H9 (cell line): ENCODE measurements at regions not wholly inside any gene's neighbourhood (a gene's known extent, or its start where the extent isn't known, plus 50 kb on each side); places are given as distances from the start of the nearest gene placed in this dataset.

Experiments
- DNase-seq: peaks from one replicate; pipeline ENCODE4 v3.0.0-alpha.2; 2017
- H2AFZ ChIP-seq: one replicate; pipeline ENCODE4 v1.6.1; 2013; ENCODE audit warnings: mild to moderate bottlenecking, low read length, control low read depth, moderate library complexity
- H2AK5ac ChIP-seq: 2 replicates; pipeline ENCODE4 v1.6.1; 2013; ENCODE audit warnings: low read length, control low read depth, mixed read lengths; ENCODE audit not compliant: insufficient read length
- H2BK120ac ChIP-seq: one replicate; pipeline ENCODE4 v1.6.1; 2013; ENCODE audit warnings: low read depth, mild to moderate bottlenecking, low read length, control low read depth, inconsistent platforms; ENCODE audit not compliant: poor library complexity, severe bottlenecking
- H2BK12ac ChIP-seq: 2 replicates; pipeline ENCODE4 v1.6.1; 2013; ENCODE audit warnings: low read length, control low read depth, mixed read lengths, low read depth; ENCODE audit not compliant: insufficient read length
- H2BK15ac ChIP-seq: 2 replicates; pipeline ENCODE4 v1.6.1; 2013; ENCODE audit warnings: low read depth, low read length, control low read depth
- H2BK20ac ChIP-seq: one replicate; pipeline ENCODE4 v1.6.1; 2013; ENCODE audit warnings: low read depth, mild to moderate bottlenecking, low read length, control low read depth, inconsistent platforms; ENCODE audit not compliant: poor library complexity, severe bottlenecking
- H2BK5ac ChIP-seq: 2 replicates; pipeline ENCODE4 v1.6.1; 2013; ENCODE audit warnings: low read length, control low read depth, mixed read lengths; ENCODE audit not compliant: insufficient read length
- H3K14ac ChIP-seq: 2 replicates; pipeline ENCODE4 v1.6.1; 2013; ENCODE audit warnings: low read length, control low read depth; ENCODE audit not compliant: insufficient read depth
- H3K18ac ChIP-seq: 2 replicates; pipeline ENCODE4 v1.6.1; 2013; ENCODE audit warnings: low read depth, mild to moderate bottlenecking, mixed read lengths, low read length, control low read depth; ENCODE audit not compliant: insufficient read length
- H3K23ac ChIP-seq: 2 replicates; pipeline ENCODE4 v1.6.1; 2013; ENCODE audit warnings: low read length, control low read depth, mixed read lengths, low read depth; ENCODE audit not compliant: insufficient read length
- H3K23me2 ChIP-seq: 2 replicates; pipeline ENCODE4 v1.6.1; 2013; ENCODE audit warnings: low read depth, mild to moderate bottlenecking, mixed read lengths, low read length, control low read depth; ENCODE audit not compliant: insufficient read length, poor library complexity, severe bottlenecking
- H3K27ac ChIP-seq: 2 replicates; pipeline ENCODE4 v1.5.1; 2013; ENCODE audit warnings: low read length, control low read depth, mixed read lengths, low read depth; ENCODE audit not compliant: insufficient read length
- H3K27me3 ChIP-seq: 2 replicates; pipeline ENCODE4 v1.6.1; 2013; ENCODE audit warnings: low read length, control low read depth, inconsistent platforms; ENCODE audit not compliant: insufficient read depth
- H3K4ac ChIP-seq: 2 replicates; pipeline ENCODE4 v1.6.1; 2013; ENCODE audit warnings: low read depth, mild to moderate bottlenecking, control low read depth, inconsistent platforms, low read length, moderate library complexity
- H3K4me1 ChIP-seq: 2 replicates; pipeline ENCODE4 v1.6.1; 2013; ENCODE audit warnings: low read length, control low read depth, inconsistent platforms; ENCODE audit not compliant: insufficient read depth
- H3K4me2 ChIP-seq: 2 replicates; pipeline ENCODE4 v1.6.1; 2013; ENCODE audit warnings: low read length, control low read depth, mixed read lengths; ENCODE audit not compliant: insufficient read length, insufficient read depth
- H3K56ac ChIP-seq: 2 replicates; pipeline ENCODE4 v1.6.1; 2013; ENCODE audit warnings: low read depth, mild to moderate bottlenecking, mixed read lengths, low read length, control low read depth; ENCODE audit not compliant: insufficient read length
- H3K79me1 ChIP-seq: 2 replicates; pipeline ENCODE4 v1.6.1; 2013; ENCODE audit warnings: low read depth, mild to moderate bottlenecking, moderate library complexity, low read length, control low read depth, inconsistent platforms; ENCODE audit not compliant: insufficient read depth, poor library complexity, severe bottlenecking
- H3K79me2 ChIP-seq: 2 replicates; pipeline ENCODE4 v1.6.1; 2013; ENCODE audit warnings: low read length, control low read depth, inconsistent platforms; ENCODE audit not compliant: insufficient read depth
- H3K9ac ChIP-seq: 2 replicates; pipeline ENCODE4 v1.6.1; 2013; ENCODE audit warnings: low read length, control low read depth, mixed read lengths; ENCODE audit not compliant: insufficient read length; ENCODE audit errors: extremely low read depth
- H3K9me3 ChIP-seq: one replicate; pipeline ENCODE4 v1.6.1; 2013; ENCODE audit warnings: low read depth, low read length, inconsistent platforms; ENCODE audit not compliant: control insufficient read depth
- H3T11ph ChIP-seq: one replicate; pipeline ENCODE4 v1.6.1; 2013; ENCODE audit warnings: mild to moderate bottlenecking, low read length, control low read depth, inconsistent platforms
- H4K20me1 ChIP-seq: one replicate; pipeline ENCODE4 v1.6.1; 2013; ENCODE audit not compliant: control insufficient read depth, insufficient read length, insufficient read depth
- H4K5ac ChIP-seq: 2 replicates; pipeline ENCODE4 v1.6.1; 2013; ENCODE audit warnings: low read depth, mild to moderate bottlenecking, mixed read lengths, low read length, control low read depth; ENCODE audit not compliant: insufficient read length
- H4K8ac ChIP-seq: replicated peaks from 2 replicates; pipeline ENCODE4 v1.6.1; 2013; ENCODE audit warnings: low read length, control low read depth, mixed read lengths, low read depth; ENCODE audit not compliant: insufficient read length
- H4K91ac ChIP-seq: 2 replicates; pipeline ENCODE4 v1.6.1; 2013; ENCODE audit warnings: low read depth, mild to moderate bottlenecking, moderate library complexity, mixed read lengths, low read length, control low read depth; ENCODE audit not compliant: insufficient read length
- H3K27ac Mint-ChIP-seq, 3 experiments: 2 replicates in 2 of 3; 3 replicates in 1 of 3; pipeline ENCODE4 v1.8.0; 2020 to 2021; ENCODE audit warnings: mixed read lengths in 3 of 3, mild to moderate bottlenecking in 1 of 3, moderate library complexity in 1 of 3
- H3K27me3 Mint-ChIP-seq: 2 replicates; pipeline ENCODE4 v1.8.0; 2021; ENCODE audit warnings: low read depth, mild to moderate bottlenecking, moderate library complexity, mixed read lengths
- H3K36me3 Mint-ChIP-seq, 3 experiments: 2 replicates in 2 of 3; 3 replicates in 1 of 3; pipeline ENCODE4 v1.8.0; 2020 to 2021; ENCODE audit warnings: low read depth in 3 of 3, mixed read lengths in 3 of 3; ENCODE audit not compliant: insufficient read depth in 1 of 3
- H3K4me1 Mint-ChIP-seq, 2 experiments: 2 replicates each; pipeline ENCODE4 v1.8.0; 2020; ENCODE audit warnings: mixed read lengths in 2 of 2
- H3K4me3 Mint-ChIP-seq, 2 experiments: 2 replicates in 1 of 2; 3 replicates in 1 of 2; pipeline ENCODE4 v1.8.0; 2020 to 2021; ENCODE audit warnings: mild to moderate bottlenecking in 2 of 2, mixed read lengths in 2 of 2, moderate library complexity in 1 of 2
- H3K9me3 Mint-ChIP-seq, 2 experiments: 2 replicates in 1 of 2; 3 replicates in 1 of 2; pipeline ENCODE4 v1.8.0; 2020; ENCODE audit warnings: mild to moderate bottlenecking in 2 of 2, mixed read lengths in 2 of 2, moderate library complexity in 1 of 2
- CTCF ChIP-seq: fragments of 200-600 bp; sonication (generic); conservative IDR thresholded peaks from 3 replicates; pipeline ENCODE4 v1.8.0; 2021; ENCODE audit warnings: antibody characterized with exemption, mild to moderate bottlenecking
- WGBS: extraction: QIAGEN DNeasy Blood & Tissue Kit; methylation state at CpG from one replicate; pipeline ENCODE4 v1.1.7; 2013; ENCODE audit warnings: missing lambda C conversion rate, low lambda C conversion rate, mixed read lengths; ENCODE audit not compliant: insufficient read length; ENCODE audit errors: extremely low coverage; 5-methylcytosine and 5-hydroxymethylcytosine counted together

DNA sequence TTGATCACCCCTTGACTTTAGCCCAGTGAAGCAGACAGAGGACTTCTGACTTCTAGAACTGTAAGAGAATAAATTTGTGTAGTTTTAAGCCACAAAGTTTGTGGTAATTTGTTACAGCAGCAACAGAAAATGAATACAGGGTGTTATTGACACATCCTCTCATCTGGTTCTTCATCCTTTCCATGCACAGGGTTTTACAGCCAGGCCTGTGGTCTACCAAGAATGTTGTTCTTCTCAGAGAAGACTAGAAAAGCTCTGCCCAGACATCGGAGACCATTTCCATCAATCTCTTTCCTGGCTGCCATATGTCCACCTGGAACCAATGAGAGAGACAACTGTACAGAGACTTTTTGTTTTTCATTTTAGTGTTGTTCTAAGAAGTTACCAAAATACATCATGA is 308.2 kb upstream of the AMIGO2 start:
- no peaks in the 10 kb centered on the region for H3K79me2 ChIP-seq
- Mint-ChIP-seq H3K4me1 (peaks cover 31% of the 10 kb centered on the region in 2 experiments), H3K27ac (no peak overlapping the region), H3K36me3 (no peaks in the 10 kb centered on the region), H3K9me3 (no peaks in the 10 kb centered on the region), H3K4me3 (no peak overlapping the region), H3K27me3 (no peaks in the 10 kb centered on the region)
- no peak overlapping the region for H3K4me2 ChIP-seq
- no peaks in the 10 kb centered on the region for H3K9me3 ChIP-seq
- H2AFZ ChIP-seq: no peak overlapping the region
- no peaks in the 10 kb centered on the region for H3K27me3 ChIP-seq
- no peaks in the 10 kb centered on the region for H4K20me1 ChIP-seq
- no peaks in the 10 kb centered on the region for H3K79me1 ChIP-seq
- no peak overlapping the region for H4K91ac ChIP-seq
- H2BK120ac ChIP-seq: no peak overlapping the region
- no peak overlapping the region for H3K14ac ChIP-seq
- H2BK5ac ChIP-seq: no peak overlapping the region
- no peak overlapping the region for H2AK5ac ChIP-seq
- no peak overlapping the region for H4K5ac ChIP-seq
- WGBS: no CpG with 5 or more reads among the region's 1 CpG
- H4K8ac ChIP-seq: no peak overlapping the region
- H3K27ac ChIP-seq: no peak overlapping the region
- H3K9ac ChIP-seq: no peak overlapping the region
- H3K56ac ChIP-seq: no peak overlapping the region
- H3T11ph ChIP-seq: no peak overlapping the region
- no peak for DNase-seq
- H2BK15ac ChIP-seq: no peak overlapping the region
- no peak overlapping the region for H3K4ac ChIP-seq
- H2BK20ac ChIP-seq: no peak overlapping the region
- H3K23me2 ChIP-seq: no peaks in the 10 kb centered on the region
- no peak overlapping the region for H3K23ac ChIP-seq
- H2BK12ac ChIP-seq: no peak overlapping the region
- H3K18ac ChIP-seq: no peak overlapping the region
- no peak for TF ChIP-seq CTCF
- peaks cover 6% of the 10 kb centered on the region for H3K4me1 ChIP-seq
